Liver (tissue), 3 donors: ENCODE measurements at regions not wholly inside any gene's neighbourhood (a gene's known extent, or its start where the extent isn't known, plus 50 kb on each side); places are given as distances from the start of the nearest gene placed in this dataset.

Experiments used
- ATF3 ChIP-seq: IDR thresholded peaks from 2 replicates; pipeline ENCODE4 v1.6.1; 2016; ENCODE audit warnings: antibody characterized with exemption
- CTCF ChIP-seq: fragments of 150-350 bp; IDR thresholded peaks from 2 replicates; pipeline ENCODE4 v1.5.1; 2017; ENCODE audit warnings: improper control_type of control experiment, low read depth, low read length; ENCODE audit not compliant: missing input control
- FOXA1 ChIP-seq: IDR thresholded peaks from 2 replicates; pipeline ENCODE4 v1.6.1; 2016; ENCODE audit warnings: antibody characterized with exemption
- GABPA ChIP-seq, 2 donors: IDR thresholded peaks in 1 of 2; conservative IDR thresholded peaks in 1 of 2; 2 replicates each; pipeline ENCODE4 v1.6.1; 2016; ENCODE audit warnings: antibody characterized with exemption in 2 of 2, mild to moderate bottlenecking in 1 of 2, moderate library complexity in 1 of 2
- HNF4A ChIP-seq, 2 donors: conservative IDR thresholded peaks; 2 replicates each; pipeline ENCODE4 v1.6.1; 2016; ENCODE audit warnings: antibody characterized with exemption in 2 of 2, mild to moderate bottlenecking in 2 of 2
- RAD21 ChIP-seq, 2 donors: IDR thresholded peaks; 2 replicates each; pipeline ENCODE4 v1.6.1; 2016; ENCODE audit warnings: antibody characterized with exemption in 2 of 2, mild to moderate bottlenecking in 2 of 2
- REST ChIP-seq: IDR thresholded peaks from 2 replicates; pipeline ENCODE4 v1.6.1; 2016; ENCODE audit warnings: antibody characterized with exemption, mild to moderate bottlenecking
- SP1 ChIP-seq: IDR thresholded peaks from 2 replicates; pipeline ENCODE4 v1.6.1; 2018; ENCODE audit warnings: antibody characterized with exemption, mild to moderate bottlenecking
- TAF1 ChIP-seq: conservative IDR thresholded peaks from 2 replicates; pipeline ENCODE4 v1.6.1; 2016; ENCODE audit warnings: antibody characterized with exemption, mild to moderate bottlenecking
- YY1 ChIP-seq: IDR thresholded peaks from 2 replicates; pipeline ENCODE4 v1.6.1; 2016; ENCODE audit warnings: antibody characterized with exemption, mild to moderate bottlenecking
- ZBTB33 ChIP-seq: IDR thresholded peaks from 2 replicates; pipeline ENCODE4 v1.6.1; 2016; ENCODE audit warnings: antibody characterized with exemption
- TF ChIP-seq, protein P1 (sequence below): IDR thresholded peaks from 2 replicates; pipeline ENCODE4 v1.6.1; 2016; ENCODE audit warnings: antibody characterized with exemption
- donor health status: healthy.
- donor health status: healthy.

- TF ChIP-seq CTCF = no peak
- no peak for TF ChIP-seq GABPA (IDR thresholded peaks at IDR 0.05 in 1 of 2, conservative IDR thresholded peaks at IDR 0.05 in 1 of 2)
- no peak for TF ChIP-seq YY1
- TF ChIP-seq RAD21 (IDR thresholded peaks at IDR 0.05) = no peak
- TF ChIP-seq TAF1 = no peak
- TF ChIP-seq ATF3 = no peak
- TF ChIP-seq, protein P1, sequence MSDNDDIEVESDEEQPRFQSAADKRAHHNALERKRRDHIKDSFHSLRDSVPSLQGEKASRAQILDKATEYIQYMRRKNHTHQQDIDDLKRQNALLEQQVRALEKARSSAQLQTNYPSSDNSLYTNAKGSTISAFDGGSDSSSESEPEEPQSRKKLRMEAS = no peak
- no peak for TF ChIP-seq SP1
- TF ChIP-seq ZBTB33 = no peak
- no peak for TF ChIP-seq FOXA1
- TF ChIP-seq REST = no peak
- TF ChIP-seq HNF4A (conservative IDR thresholded peaks at IDR 0.05) = no peak
Observed at GRCh38 chr13:108093616-108094015, 121.7 kb downstream of the LIG4 start.
